HFF-Myc (cell line): ENCODE measurements at regions not wholly inside any gene's neighbourhood (a gene's known extent, or its start where the extent isn't known, plus 50 kb on each side); places are given as distances from the start of the nearest gene placed in this dataset.
A peak's percentile ranks its signal among the peaks of the same experiment; 100 is the strongest.

ENCODE experiments used
- DNase-seq: peaks from one replicate; pipeline ENCODE4 v3.0.0-alpha.2; 2011; ENCODE audit warnings: low read depth; ENCODE audit errors: extremely low read depth
- H3K4me3 ChIP-seq: replicated peaks from 2 replicates; pipeline ENCODE4 v1.5.1; 2011; ENCODE audit warnings: low read depth, mild to moderate bottlenecking, control low read depth, low read length
- TF ChIP-seq, protein P1 (sequence below): IDR thresholded peaks from 2 replicates; pipeline ENCODE4 v1.5.1; 2012; ENCODE audit warnings: mild to moderate bottlenecking, low read depth, low read length, control low read depth; ENCODE audit errors: missing control alignments

DNA sequence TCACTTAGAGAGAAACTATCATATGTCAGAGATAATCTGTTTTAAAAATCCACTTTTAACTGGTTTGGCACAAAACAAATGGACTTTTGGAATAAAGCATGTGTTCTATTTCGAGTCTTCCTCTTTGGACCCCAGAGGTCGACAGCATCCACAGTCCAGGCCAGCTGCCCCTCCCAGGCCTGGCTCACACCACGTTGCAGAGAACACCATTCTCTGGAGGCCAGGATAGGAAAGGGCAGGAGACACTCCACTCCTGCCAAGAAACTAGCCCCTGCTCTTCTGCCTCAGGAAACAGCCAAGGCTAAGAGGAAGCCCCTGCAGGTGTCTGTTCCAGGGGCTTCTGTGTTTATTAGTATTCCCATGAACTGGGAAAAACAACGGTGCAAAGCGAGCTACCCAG, 456.6 kb upstream of the ID2 start:
- TF ChIP-seq, protein P1, sequence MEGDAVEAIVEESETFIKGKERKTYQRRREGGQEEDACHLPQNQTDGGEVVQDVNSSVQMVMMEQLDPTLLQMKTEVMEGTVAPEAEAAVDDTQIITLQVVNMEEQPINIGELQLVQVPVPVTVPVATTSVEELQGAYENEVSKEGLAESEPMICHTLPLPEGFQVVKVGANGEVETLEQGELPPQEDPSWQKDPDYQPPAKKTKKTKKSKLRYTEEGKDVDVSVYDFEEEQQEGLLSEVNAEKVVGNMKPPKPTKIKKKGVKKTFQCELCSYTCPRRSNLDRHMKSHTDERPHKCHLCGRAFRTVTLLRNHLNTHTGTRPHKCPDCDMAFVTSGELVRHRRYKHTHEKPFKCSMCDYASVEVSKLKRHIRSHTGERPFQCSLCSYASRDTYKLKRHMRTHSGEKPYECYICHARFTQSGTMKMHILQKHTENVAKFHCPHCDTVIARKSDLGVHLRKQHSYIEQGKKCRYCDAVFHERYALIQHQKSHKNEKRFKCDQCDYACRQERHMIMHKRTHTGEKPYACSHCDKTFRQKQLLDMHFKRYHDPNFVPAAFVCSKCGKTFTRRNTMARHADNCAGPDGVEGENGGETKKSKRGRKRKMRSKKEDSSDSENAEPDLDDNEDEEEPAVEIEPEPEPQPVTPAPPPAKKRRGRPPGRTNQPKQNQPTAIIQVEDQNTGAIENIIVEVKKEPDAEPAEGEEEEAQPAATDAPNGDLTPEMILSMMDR = no peak
- no peak overlapping the region for H3K4me3 ChIP-seq
- no peak for DNase-seq

DNA sequence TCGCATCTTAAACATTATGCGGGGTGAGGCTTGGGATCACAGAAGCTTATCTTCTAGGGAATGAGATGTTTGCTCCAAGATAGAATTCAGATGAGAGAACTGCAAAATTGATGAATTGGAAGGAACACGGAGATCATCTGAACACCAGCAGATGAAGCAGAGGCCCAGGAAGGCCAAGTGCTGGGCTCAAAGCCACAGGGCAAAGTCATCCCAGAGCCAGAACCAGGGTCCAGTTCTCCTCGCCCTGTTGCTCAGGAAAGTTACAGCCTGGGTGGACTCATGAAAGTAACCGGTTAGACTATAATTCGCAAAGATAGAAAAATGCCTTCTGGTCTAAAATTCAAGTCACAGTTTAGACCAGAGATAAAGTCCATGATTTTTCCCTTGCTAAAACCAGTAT, 456.1 kb upstream of the ID2 start:
- DNase-seq = no peak
- TF ChIP-seq, protein P1 = no peak

DNA sequence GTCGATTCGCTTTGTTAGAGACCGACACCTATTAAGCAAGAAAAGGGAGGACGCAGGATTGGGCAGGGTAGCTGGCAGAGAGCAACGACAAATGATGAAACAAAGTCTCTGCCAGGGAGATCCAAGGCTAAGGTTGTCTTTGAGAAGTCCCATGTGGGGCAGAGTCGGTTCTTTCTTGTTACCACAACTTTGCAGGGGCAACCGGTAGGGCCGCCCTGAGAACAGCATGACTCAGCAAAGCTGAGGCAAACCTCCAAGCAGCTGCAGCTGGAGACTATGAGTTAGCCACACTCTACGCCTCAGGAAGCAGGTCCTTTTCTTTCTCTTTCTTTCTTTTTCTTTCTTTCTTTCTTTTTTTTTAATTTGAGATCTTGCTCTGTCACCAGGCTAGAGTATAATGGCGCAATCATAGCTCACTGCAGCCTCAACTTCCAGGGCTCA, 452.3 kb upstream of the ID2 start:
- no peak overlapping the region for H3K4me3 ChIP-seq
- peak; percentile 17 for DNase-seq
- TF ChIP-seq, protein P1 = no peak

More for the DNA sequence above, 456.1 kb upstream of the ID2 start:
- H3K4me3 ChIP-seq = no peak overlapping the region

DNA sequence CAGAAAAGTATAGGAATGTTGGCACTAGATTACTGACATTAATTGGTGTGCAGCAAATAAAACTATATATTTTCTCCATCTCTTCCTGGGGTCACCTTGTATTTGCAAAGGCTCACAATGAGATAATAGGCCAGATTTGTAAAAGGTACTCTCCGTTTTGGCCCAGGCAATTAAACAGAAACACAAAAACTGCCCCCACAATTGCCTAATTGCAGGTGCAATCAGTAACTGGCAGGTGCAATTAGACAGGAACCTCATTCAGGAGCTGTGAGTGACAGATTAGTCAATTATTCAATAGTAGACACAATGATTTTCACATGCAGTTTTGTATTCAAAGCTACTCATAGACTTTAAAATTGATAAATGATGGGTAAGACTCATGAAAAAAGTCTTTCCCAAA, 451.4 kb upstream of the ID2 start:
- TF ChIP-seq, protein P1 = no peak
- DNase-seq = no peak
- H3K4me3 ChIP-seq = no peak overlapping the region

DNA sequence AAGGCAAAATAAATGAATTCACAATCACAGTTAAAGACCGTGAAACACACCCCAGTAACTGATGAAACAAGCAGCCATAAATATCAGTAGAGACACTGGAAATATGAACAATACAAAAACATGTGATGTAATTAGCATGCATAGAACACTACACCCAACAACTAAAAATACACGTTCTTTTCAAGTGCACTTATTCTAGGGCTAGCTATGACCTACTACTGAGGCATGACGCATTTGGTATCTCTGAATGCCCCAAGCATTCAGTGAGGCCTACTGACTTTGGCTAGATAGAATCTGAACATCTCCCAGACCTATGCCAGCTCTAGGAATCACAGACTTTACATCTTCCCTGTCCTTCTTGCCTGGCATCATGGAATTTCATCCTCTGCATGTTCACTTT, 450.0 kb upstream of the ID2 start:
- no peak overlapping the region for H3K4me3 ChIP-seq
- TF ChIP-seq, protein P1 = no peak
- DNase-seq = no peak

DNA sequence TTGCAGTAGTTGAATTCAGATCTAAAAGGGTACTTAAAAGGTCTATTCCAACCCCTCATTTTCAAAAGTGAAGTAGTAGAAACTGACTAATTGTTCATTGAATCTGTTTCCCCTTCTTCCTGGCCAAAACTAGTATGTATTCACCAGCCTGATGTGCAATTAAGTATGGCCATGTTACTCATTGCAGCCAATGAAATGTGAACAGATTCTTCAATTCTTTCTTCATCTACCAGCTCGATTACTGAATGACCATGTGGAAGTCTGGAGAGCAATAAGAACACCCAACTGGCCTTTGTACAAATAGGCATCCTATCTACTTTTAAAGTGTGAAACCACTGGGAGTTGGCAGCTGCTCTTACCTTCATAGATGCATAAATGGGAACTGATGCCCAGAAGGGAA, 449.0 kb upstream of the ID2 start:
- TF ChIP-seq, protein P1 = no peak
- DNase-seq = no peak

DNA sequence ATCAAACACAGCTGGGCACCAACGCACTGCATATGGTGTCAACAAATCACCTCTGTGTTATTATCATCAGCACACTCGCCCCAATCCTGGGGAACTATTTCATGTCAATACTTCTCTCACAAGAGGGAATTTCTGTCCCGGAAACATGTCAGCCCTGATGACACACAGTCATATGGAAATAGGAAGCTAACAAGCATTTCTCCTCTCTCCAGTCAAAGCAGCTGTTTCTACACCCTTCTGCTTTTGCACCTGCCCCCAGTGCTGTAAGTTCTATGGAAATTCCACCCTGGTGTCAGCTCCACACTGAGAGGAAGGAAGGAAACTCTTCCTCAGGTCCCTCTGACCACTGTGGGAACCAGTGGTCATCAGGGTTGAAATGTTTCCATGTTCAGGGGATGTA, 447.6 kb upstream of the ID2 start:
- TF ChIP-seq, protein P1 = no peak
- no peak overlapping the region for H3K4me3 ChIP-seq
- DNase-seq = no peak

More for the DNA sequence above, 449.0 kb upstream of the ID2 start:
- H3K4me3 ChIP-seq = no peak overlapping the region
